Naive thymus-derived CD4-positive, alpha-beta T cell (primary cell): ENCODE measurements at regions not wholly inside any gene's neighbourhood (a gene's known extent, or its start where the extent isn't known, plus 50 kb on each side); places are given as distances from the start of the nearest gene placed in this dataset.

Source experiments
- ATAC-seq: fragments of 150-1000 bp; cut with Tn5 transposase; 2 replicates; pipeline ENCODE4 v1.10.0; 2021; ENCODE audit warnings: mild to moderate bottlenecking, moderate library complexity
- CTCF ChIA-PET: fragments of 350-600 bp; sonication (Branson Sonifier 250); formaldehyde crosslinking; loops from one replicate; lab custom pipeline; 2021; ENCODE audit warnings: antibody characterized with exemption; lab: Charles Lee
- POLR2A ChIA-PET: fragments of 350-600 bp; sonication (Branson Sonifier 250); formaldehyde crosslinking; loops from one replicate; lab custom pipeline; 2021; ENCODE audit warnings: antibody characterized with exemption, inconsistent platforms; lab: Charles Lee
- DNase-seq, 9 donors: peaks; one replicate each; pipeline versions ENCODE4 v3.0.0 to v3.0.0-alpha.2; 2020 to 2022; ENCODE audit warnings: mixed read lengths in 1 of 9
- H3K27ac ChIP-seq: one replicate; pipeline ENCODE4 v1.7.0; 2013; ENCODE audit warnings: mild to moderate bottlenecking, low read depth, low read length, moderate library complexity
- H3K27me3 ChIP-seq, 2 donors: one replicate each; pipeline ENCODE4 v1.7.0; 2013; ENCODE audit warnings: low read length in 2 of 2, mild to moderate bottlenecking in 2 of 2, moderate library complexity in 2 of 2; ENCODE audit not compliant: control insufficient read depth in 2 of 2, insufficient read depth in 2 of 2
- H3K36me3 ChIP-seq, 3 experiments: 1 replicate in 2 of 3; 2 replicates in 1 of 3; pipeline ENCODE4 v1.7.0; 2013; ENCODE audit warnings: low read length in 3 of 3, mild to moderate bottlenecking in 3 of 3, moderate library complexity in 1 of 3; ENCODE audit not compliant: insufficient read depth in 3 of 3, control insufficient read depth in 2 of 3
- H3K4me1 ChIP-seq, 2 donors: one replicate each; pipeline ENCODE4 v1.7.0; 2013; ENCODE audit warnings: low read length in 2 of 2, mild to moderate bottlenecking in 2 of 2, moderate library complexity in 1 of 2; ENCODE audit not compliant: control insufficient read depth in 2 of 2, insufficient read depth in 2 of 2
- H3K4me3 ChIP-seq: 2 replicates; pipeline ENCODE4 v1.7.0; 2013; ENCODE audit warnings: mild to moderate bottlenecking, low read length
- H3K9me3 ChIP-seq, 3 experiments: 1 replicate in 2 of 3; 2 replicates in 1 of 3; pipeline ENCODE4 v1.7.0; 2013; ENCODE audit warnings: low read length in 3 of 3; ENCODE audit not compliant: control insufficient read depth in 2 of 3
- H3K27ac Mint-ChIP-seq, 9 donors: one replicate each; pipeline ENCODE4 v1.8.0; 2020 to 2022; ENCODE audit warnings: mixed read lengths in 9 of 9, mild to moderate bottlenecking in 8 of 9, moderate library complexity in 5 of 9, inconsistent platforms in 2 of 9
- H3K27me3 Mint-ChIP-seq, 5 donors: one replicate each; pipeline ENCODE4 v1.8.0; 2021 to 2022; ENCODE audit warnings: mixed read lengths in 5 of 5, mild to moderate bottlenecking in 1 of 5
- H3K36me3 Mint-ChIP-seq, 5 donors: one replicate each; pipeline ENCODE4 v1.8.0; 2020 to 2022; ENCODE audit warnings: mixed read lengths in 5 of 5, mild to moderate bottlenecking in 3 of 5, inconsistent platforms in 1 of 5
- H3K4me1 Mint-ChIP-seq, 7 donors: one replicate each; pipeline ENCODE4 v1.8.0; 2020 to 2022; ENCODE audit warnings: mixed read lengths in 7 of 7, mild to moderate bottlenecking in 3 of 7, inconsistent platforms in 1 of 7
- H3K4me3 Mint-ChIP-seq, 10 donors: one replicate each; pipeline ENCODE4 v1.8.0; 2020 to 2022; ENCODE audit warnings: mild to moderate bottlenecking in 10 of 10, mixed read lengths in 10 of 10, moderate library complexity in 6 of 10, inconsistent platforms in 2 of 10
- H3K9me3 Mint-ChIP-seq, 11 donors: one replicate each; pipeline ENCODE4 v1.8.0; 2020 to 2022; ENCODE audit warnings: mixed read lengths in 11 of 11, mild to moderate bottlenecking in 4 of 11, inconsistent platforms in 1 of 11, moderate library complexity in 1 of 11
- intact Hi-C, 2 donors: fragments of 100-400 bp; cut with micrococcal nuclease; formaldehyde crosslinking; loops; one replicate each; pipeline ENCODE4 v1.15.1; 2023

DNA sequence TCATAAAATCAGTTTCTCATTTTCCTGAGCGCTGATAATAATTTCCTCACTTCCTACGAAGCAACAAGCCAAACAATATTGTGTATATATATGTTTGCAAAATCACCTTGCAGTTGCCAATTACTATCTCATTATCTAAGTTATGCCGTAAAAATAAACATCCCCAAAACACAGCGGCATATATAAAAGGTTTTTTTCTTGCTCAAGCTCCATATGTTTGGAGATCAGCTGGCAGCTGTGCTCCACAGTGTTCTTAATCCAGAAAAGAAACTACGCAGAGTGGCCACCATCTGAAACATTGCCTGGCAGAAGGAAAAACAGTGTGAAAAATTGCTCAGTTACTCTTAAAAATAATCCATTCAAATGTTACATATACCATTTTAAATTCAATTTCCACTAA lies 951.4 kb downstream of the PLOD2 start:
- intact Hi-C loops = no loop called here
- H3K27ac Mint-ChIP-seq = no peak overlapping the region
- no peaks in the 10 kb centered on the region for H3K36me3 Mint-ChIP-seq
- DNase-seq = no peak
- no peak for ATAC-seq
- no peaks in the 10 kb centered on the region for H3K27me3 ChIP-seq
- H3K36me3 ChIP-seq = no peaks in the 10 kb centered on the region
- H3K27ac ChIP-seq = no peak overlapping the region
- no peaks in the 10 kb centered on the region for H3K9me3 ChIP-seq
- no peaks in the 10 kb centered on the region for H3K4me1 ChIP-seq
- peaks cover 0 to 5% (median 0%) of the 10 kb centered on the region in 11 donors for H3K9me3 Mint-ChIP-seq
- H3K4me3 ChIP-seq = no peak overlapping the region
- H3K4me3 Mint-ChIP-seq = no peak overlapping the region
- POLR2A ChIA-PET = no interaction called here
- no peaks in the 10 kb centered on the region for H3K4me1 Mint-ChIP-seq
- CTCF ChIA-PET = no interaction called here
- H3K27me3 Mint-ChIP-seq = no peaks in the 10 kb centered on the region

DNA sequence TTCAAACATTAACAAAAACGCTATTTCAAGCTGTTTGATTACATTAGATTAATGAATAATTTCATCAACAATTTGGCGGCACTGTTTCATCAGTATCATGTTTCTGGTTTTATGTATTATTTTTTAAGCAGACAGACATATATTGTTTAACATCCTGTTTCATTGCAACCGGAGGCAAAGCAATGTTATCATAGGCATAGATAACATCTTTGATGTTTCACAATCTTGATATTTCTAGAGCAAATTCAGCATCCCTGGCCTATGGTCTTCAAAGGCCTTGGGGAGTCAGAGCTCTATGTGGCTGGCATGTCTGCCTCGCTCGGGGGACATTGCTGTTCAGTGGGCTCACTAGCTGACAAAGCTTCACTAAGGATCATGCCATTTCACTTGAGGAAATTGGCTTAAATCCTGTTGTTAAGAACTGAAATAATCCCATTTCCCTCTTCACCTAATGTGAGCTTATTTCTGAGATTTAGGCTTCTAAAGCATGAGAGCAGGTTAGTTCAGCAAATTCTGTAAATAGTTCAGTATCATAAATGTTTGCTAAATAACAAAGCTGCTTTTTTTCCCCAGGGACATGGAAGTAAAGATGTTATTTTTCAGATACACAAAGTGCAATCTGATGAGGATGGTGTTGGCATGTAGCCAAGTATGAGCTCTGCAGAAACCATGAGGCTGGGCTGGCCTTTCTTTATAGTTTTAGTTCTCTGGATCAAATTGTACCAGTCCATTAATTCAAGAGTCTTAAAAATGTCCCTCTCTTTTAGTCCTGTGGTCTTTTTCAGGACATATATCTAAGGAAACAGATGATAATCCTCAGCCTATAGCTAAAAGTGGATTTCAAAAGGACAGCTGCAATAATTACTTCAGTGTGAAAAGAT lies 941.4 kb downstream of the PLOD2 start:
- Histone ChIP-seq H3K27ac (no peak overlapping the region), H3K36me3 (no peaks in the 10 kb centered on the region), H3K4me1 (no peaks in the 10 kb centered on the region), H3K9me3 (no peaks in the 10 kb centered on the region), H3K27me3 (no peaks in the 10 kb centered on the region), H3K4me3 (no peak overlapping the region)
- CTCF ChIA-PET = no interaction called here
- Mint-ChIP-seq H3K4me1 (no peaks in the 10 kb centered on the region), H3K27me3 (no peaks in the 10 kb centered on the region), H3K36me3 (no peaks in the 10 kb centered on the region), H3K9me3 (peaks cover 0 to 13% (median 3%) of the 10 kb centered on the region in 11 donors), H3K4me3 (no peak overlapping the region), H3K27ac (no peak overlapping the region)
- ATAC-seq (no peak), DNase-seq (no peak)
- intact Hi-C loops = no loop called here
- POLR2A ChIA-PET = no interaction called here

DNA sequence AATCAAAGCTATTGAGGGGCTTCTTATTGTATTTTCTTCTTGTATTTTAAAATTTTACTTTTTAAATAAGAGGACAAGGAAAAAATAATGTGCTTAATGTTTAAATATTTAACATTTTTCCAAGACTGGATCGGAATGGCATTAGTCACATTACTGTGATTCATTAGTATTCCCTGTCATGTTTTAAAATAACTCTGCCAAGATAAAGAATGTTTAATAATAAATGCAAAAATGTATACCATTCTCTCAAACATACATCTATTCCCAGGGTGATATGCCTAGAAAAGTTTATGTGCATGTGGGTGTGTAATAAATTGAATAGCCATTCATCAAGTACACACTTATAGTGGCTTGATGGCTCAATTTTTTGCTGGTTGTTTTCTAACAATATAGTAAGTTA lies 936.1 kb downstream of the PLOD2 start:
- no peak for ATAC-seq

DNA sequence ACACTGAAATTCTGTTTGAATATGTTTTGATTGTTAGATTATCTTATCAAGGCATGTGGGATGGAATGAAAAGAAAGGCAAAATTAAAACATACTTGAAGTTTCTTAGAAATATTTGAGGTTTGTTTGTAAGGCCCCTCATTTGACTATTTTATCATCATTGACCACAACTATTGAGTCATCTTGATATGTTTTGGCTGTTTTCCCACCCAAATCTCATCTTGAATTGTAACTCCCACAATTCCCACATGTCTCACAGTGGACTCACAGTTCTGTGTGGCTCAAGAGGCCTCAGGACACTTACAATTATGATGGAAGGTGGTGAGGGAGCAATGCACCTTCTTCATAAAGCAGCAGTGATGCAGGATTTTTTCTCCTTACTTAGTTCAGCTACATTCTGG lies 917.1 kb downstream of the PLOD2 start:
- H3K27me3 Mint-ChIP-seq = no peaks in the 10 kb centered on the region
- H3K4me3 Mint-ChIP-seq = no peak overlapping the region
- Histone ChIP-seq H3K4me3 (no peak overlapping the region), H3K27ac (no peak overlapping the region), H3K27me3 (no peaks in the 10 kb centered on the region), H3K36me3 (no peaks in the 10 kb centered on the region), H3K4me1 (no peaks in the 10 kb centered on the region), H3K9me3 (peaks cover 0 to 3% (median 0%) of the 10 kb centered on the region in 3 experiments)
- no peak overlapping the region for H3K27ac Mint-ChIP-seq
- no peaks in the 10 kb centered on the region for H3K4me1 Mint-ChIP-seq
- peaks cover 0 to 24% (median 17%) of the 10 kb centered on the region in 11 donors for H3K9me3 Mint-ChIP-seq
- CTCF ChIA-PET = no interaction called here
- POLR2A ChIA-PET = no interaction called here
- DNase-seq = no peak
- ATAC-seq = no peak
- intact Hi-C loops = no loop called here
- peaks cover 0 to 5% (median 0%) of the 10 kb centered on the region in 5 donors for H3K36me3 Mint-ChIP-seq

More for the DNA sequence above, 936.1 kb downstream of the PLOD2 start:
- Histone ChIP-seq H3K27me3 (no peaks in the 10 kb centered on the region), H3K4me3 (no peak overlapping the region), H3K27ac (no peak overlapping the region), H3K4me1 (no peaks in the 10 kb centered on the region), H3K9me3 (no peaks in the 10 kb centered on the region), H3K36me3 (no peaks in the 10 kb centered on the region)
- DNase-seq = no peak
- Mint-ChIP-seq H3K4me3 (no peak overlapping the region), H3K4me1 (no peaks in the 10 kb centered on the region), H3K27me3 (no peaks in the 10 kb centered on the region), H3K36me3 (no peaks in the 10 kb centered on the region), H3K9me3 (peaks cover 0 to 7% (median 0%) of the 10 kb centered on the region in 11 donors), H3K27ac (no peak overlapping the region)
- POLR2A ChIA-PET = no interaction called here
- intact Hi-C loops = no loop called here
- CTCF ChIA-PET = no interaction called here

DNA sequence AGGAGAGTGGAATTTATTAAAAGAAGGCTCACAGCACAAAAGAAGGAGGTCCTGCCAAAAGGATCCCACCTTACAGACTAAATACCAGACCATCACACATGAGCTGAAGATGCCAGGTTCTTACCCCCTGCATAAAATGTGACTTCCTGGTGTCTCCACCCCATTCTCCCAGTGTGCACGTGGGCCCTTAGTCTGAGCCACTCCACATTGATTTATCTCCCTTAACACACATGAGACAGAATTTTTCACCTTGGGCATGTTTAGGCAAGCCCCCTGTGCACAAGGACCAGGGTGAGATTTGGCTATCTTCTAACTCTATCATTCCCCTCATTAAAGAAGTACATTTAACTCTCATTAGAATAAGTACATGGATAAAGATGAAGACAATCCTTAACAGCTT lies 916.7 kb downstream of the PLOD2 start:
- no peak overlapping the region for H3K4me3 ChIP-seq
- no peaks in the 10 kb centered on the region for H3K36me3 ChIP-seq
- DNase-seq = no peak
- Mint-ChIP-seq H3K36me3 (peaks cover 0 to 5% (median 0%) of the 10 kb centered on the region in 5 donors), H3K9me3 (peaks cover 0 to 28% (median 20%) of the 10 kb centered on the region in 11 donors), H3K4me1 (no peaks in the 10 kb centered on the region), H3K4me3 (no peak overlapping the region), H3K27me3 (no peaks in the 10 kb centered on the region), H3K27ac (no peak overlapping the region)
- POLR2A ChIA-PET = no interaction called here
- H3K4me1 ChIP-seq = no peaks in the 10 kb centered on the region
- H3K27ac ChIP-seq = no peak overlapping the region
- intact Hi-C loops = no loop called here
- no peak for ATAC-seq
- H3K27me3 ChIP-seq = no peaks in the 10 kb centered on the region
- CTCF ChIA-PET = no interaction called here
- peaks cover 0 to 7% (median 0%) of the 10 kb centered on the region in 3 experiments for H3K9me3 ChIP-seq

DNA sequence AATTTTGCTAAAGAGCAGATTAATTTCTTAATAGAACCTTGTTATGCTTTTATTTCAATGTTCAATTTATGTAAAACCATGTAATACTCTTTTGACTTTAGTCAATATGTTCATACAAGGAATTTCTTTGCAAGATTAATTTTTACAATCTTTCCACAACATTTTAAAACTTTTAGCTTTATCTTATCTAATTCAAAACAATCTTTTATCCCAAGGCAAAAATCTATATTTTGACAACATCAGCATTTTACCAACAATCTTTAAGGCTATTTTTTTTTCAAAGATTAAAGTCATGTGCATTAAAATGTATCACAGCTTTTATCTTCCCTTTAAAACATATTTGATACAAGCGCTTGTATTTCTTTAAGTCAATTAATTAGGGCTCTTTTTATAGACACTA lies 914.7 kb downstream of the PLOD2 start:
- no peaks in the 10 kb centered on the region for H3K27me3 ChIP-seq
- H3K36me3 ChIP-seq = no peaks in the 10 kb centered on the region
- Mint-ChIP-seq H3K4me3 (no peak overlapping the region), H3K9me3 (peaks cover 0 to 33% (median 22%) of the 10 kb centered on the region in 11 donors), H3K27me3 (no peaks in the 10 kb centered on the region), H3K27ac (no peak overlapping the region), H3K4me1 (no peaks in the 10 kb centered on the region), H3K36me3 (peaks cover 0 to 5% (median 0%) of the 10 kb centered on the region in 5 donors)
- ATAC-seq (no peak), DNase-seq (no peak)
- no peak overlapping the region for H3K27ac ChIP-seq
- no peak overlapping the region for H3K4me3 ChIP-seq
- H3K9me3 ChIP-seq = peaks cover 0 to 16% (median 0%) of the 10 kb centered on the region in 3 experiments
- no peaks in the 10 kb centered on the region for H3K4me1 ChIP-seq
- ChIA-PET POLR2A (no interaction called here), CTCF (interaction anchor here (0.6 kb wide), 1 partner anchor 1348 kb away, joined by 3 read pairs; no protein-coding TSS in a partner anchor)
- intact Hi-C loops = no loop called here

DNA sequence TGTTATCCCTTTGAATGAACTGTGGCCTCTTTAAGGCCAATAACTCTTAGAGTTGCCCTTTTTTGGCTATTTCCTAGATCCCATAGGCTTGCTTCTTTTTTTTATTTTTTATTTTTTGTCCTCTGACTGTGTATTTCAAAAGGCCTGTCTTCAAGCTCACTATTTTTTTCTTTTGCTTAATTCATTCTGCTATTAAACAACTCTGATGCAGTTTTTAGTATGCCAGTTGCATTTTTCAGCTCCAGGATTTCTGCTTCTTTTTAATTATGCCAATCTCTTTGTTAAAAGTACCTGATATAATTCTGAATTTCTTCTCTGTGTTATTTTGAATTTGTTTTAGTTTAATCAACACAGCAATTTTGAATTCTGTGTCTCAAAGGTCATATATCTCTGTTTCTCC lies 912.1 kb downstream of the PLOD2 start:
- POLR2A ChIA-PET = no interaction called here
- CTCF ChIA-PET = no interaction called here
- H3K9me3 Mint-ChIP-seq = peaks cover 4 to 43% (median 21%) of the 10 kb centered on the region in 11 donors
- no peak overlapping the region for H3K27ac Mint-ChIP-seq
- H3K27me3 Mint-ChIP-seq = no peaks in the 10 kb centered on the region
- no peak overlapping the region for H3K4me3 Mint-ChIP-seq
- ATAC-seq (no peak), DNase-seq (no peak)
- no peak overlapping the region for H3K27ac ChIP-seq
- no peaks in the 10 kb centered on the region for H3K4me1 Mint-ChIP-seq
- H3K36me3 ChIP-seq = no peaks in the 10 kb centered on the region
- H3K36me3 Mint-ChIP-seq = peaks cover 0 to 5% (median 0%) of the 10 kb centered on the region in 5 donors
- intact Hi-C loops = no loop called here
- H3K4me1 ChIP-seq = no peaks in the 10 kb centered on the region
- no peak overlapping the region for H3K4me3 ChIP-seq
- H3K9me3 ChIP-seq = peaks cover 0 to 16% (median 0%) of the 10 kb centered on the region in 3 experiments
- no peaks in the 10 kb centered on the region for H3K27me3 ChIP-seq
